ENCODE measurements at regions not wholly inside any gene's neighbourhood (a gene's known extent, or its start where the extent isn't known, plus 50 kb on each side); places are given as distances from the start of the nearest gene placed in this dataset.

DNA sequence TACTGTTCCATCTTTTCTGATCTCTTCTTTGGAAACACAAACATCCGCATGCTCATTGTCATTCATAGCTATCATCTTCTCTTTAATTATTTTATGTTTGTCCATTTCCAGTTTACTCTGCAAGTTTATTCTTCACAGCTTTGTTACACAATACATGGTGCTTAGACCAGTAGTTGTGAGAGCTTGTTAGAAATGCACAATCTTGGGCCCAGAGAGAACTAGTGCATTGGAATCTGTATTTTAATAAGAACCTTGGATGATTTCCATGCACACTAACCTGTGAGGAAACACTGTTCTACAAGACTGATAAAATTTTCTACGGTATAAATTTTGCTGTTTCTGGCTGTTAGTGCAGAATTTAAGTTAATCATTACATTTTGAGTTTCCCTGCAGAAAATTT is 59.3 kb upstream of the SLC2A13 start:
- H3K4me2 ChIP-seq (ENCODE audit: low read depth, low read length, poor library complexity, severe bottlenecking) = no peak overlapping the region
- no peaks in the 10 kb centered on the region for H3K79me2 ChIP-seq (ENCODE audit: insufficient read depth, low read length)
- H3K9ac ChIP-seq (ENCODE audit: low read length) = no peak overlapping the region
- no peak overlapping the region for H3K27ac ChIP-seq (ENCODE audit: low read depth, low read length)
- peaks cover 21% of the 10 kb centered on the region; the same call in 1 of the 2 replicates for H3K9me3 ChIP-seq (ENCODE audit: insufficient read depth, low read length)
- no peaks in the 10 kb centered on the region for H3K27me3 ChIP-seq (ENCODE audit: low read length)
- no peaks in the 10 kb centered on the region for H3K9me2 ChIP-seq (replicated peaks; ENCODE audit: insufficient read depth, low read length)
- no peak overlapping the region for H2AFZ ChIP-seq (ENCODE audit: low read depth, low read length, severe bottlenecking)
- no peak for TF ChIP-seq EZH2phosphoT487 (conservative IDR thresholded peaks at IDR 0.05; ENCODE audit: low read length)
- TF ChIP-seq, protein P1, sequence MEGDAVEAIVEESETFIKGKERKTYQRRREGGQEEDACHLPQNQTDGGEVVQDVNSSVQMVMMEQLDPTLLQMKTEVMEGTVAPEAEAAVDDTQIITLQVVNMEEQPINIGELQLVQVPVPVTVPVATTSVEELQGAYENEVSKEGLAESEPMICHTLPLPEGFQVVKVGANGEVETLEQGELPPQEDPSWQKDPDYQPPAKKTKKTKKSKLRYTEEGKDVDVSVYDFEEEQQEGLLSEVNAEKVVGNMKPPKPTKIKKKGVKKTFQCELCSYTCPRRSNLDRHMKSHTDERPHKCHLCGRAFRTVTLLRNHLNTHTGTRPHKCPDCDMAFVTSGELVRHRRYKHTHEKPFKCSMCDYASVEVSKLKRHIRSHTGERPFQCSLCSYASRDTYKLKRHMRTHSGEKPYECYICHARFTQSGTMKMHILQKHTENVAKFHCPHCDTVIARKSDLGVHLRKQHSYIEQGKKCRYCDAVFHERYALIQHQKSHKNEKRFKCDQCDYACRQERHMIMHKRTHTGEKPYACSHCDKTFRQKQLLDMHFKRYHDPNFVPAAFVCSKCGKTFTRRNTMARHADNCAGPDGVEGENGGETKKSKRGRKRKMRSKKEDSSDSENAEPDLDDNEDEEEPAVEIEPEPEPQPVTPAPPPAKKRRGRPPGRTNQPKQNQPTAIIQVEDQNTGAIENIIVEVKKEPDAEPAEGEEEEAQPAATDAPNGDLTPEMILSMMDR (IDR thresholded peaks at IDR 0.05; ENCODE audit: insufficient read depth, low read length, poor library complexity, severe bottlenecking) = no peak
- H3F3A ChIP-seq (ENCODE audit: insufficient read depth) = no peaks in the 10 kb centered on the region
- 0 out of 2 replicates have a peak, but pooled peaks cover 3% of the 10 kb centered on the region for H3K36me3 ChIP-seq (ENCODE audit: low read length)
- no peak overlapping the region for H3K4me3 ChIP-seq (ENCODE audit: insufficient read depth, low read length, poor library complexity, severe bottlenecking)
- H4K20me1 ChIP-seq (ENCODE audit: low read depth, low read length) = no peaks in the 10 kb centered on the region

DNA sequence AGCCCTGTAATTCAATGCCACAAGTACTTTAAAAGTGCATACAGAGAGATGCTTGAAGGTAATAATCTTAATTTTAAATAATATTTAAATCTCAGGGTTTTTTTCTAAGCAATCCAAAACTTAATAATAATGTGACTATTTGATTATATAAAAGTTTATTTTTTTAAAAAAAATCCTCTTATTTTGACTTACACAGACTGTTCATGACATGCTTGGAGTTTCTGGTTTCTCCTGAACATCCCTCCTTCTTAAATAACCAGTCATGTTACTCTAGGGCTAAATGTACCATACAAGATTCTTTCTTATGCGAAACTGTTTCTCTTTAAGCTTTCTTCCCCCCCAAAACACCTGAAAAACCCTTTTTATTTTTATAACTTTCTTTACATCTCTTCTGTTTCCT is 58.2 kb upstream of the SLC2A13 start:
- H3K79me2 ChIP-seq (ENCODE audit: insufficient read depth, low read length) = no peaks in the 10 kb centered on the region
- TF ChIP-seq, protein P1 (IDR thresholded peaks at IDR 0.05; ENCODE audit: insufficient read depth, low read length, poor library complexity, severe bottlenecking) = no peak
- no peak for TF ChIP-seq EZH2phosphoT487 (conservative IDR thresholded peaks at IDR 0.05; ENCODE audit: low read length)
- H3K9me2 ChIP-seq (replicated peaks; ENCODE audit: insufficient read depth, low read length) = no peaks in the 10 kb centered on the region
- no peak overlapping the region for H3K9ac ChIP-seq (ENCODE audit: low read length)
- H3K4me3 ChIP-seq (ENCODE audit: insufficient read depth, low read length, poor library complexity, severe bottlenecking) = no peak overlapping the region
- H2AFZ ChIP-seq (ENCODE audit: low read depth, low read length, severe bottlenecking) = no peak overlapping the region
- no peaks in the 10 kb centered on the region for H3F3A ChIP-seq (ENCODE audit: insufficient read depth)
- H3K27ac ChIP-seq (ENCODE audit: low read depth, low read length) = no peak overlapping the region
- no peak overlapping the region for H3K4me2 ChIP-seq (ENCODE audit: low read depth, low read length, poor library complexity, severe bottlenecking)
- H4K20me1 ChIP-seq (ENCODE audit: low read depth, low read length) = no peaks in the 10 kb centered on the region
- H3K9me3 ChIP-seq (ENCODE audit: insufficient read depth, low read length) = peaks cover 21% of the 10 kb centered on the region; the same call in 1 of the 2 replicates
- no peaks in the 10 kb centered on the region for H3K27me3 ChIP-seq (ENCODE audit: low read length)
- 0 out of 2 replicates have a peak, but pooled peaks cover 3% of the 10 kb centered on the region for H3K36me3 ChIP-seq (ENCODE audit: low read length)

DNA sequence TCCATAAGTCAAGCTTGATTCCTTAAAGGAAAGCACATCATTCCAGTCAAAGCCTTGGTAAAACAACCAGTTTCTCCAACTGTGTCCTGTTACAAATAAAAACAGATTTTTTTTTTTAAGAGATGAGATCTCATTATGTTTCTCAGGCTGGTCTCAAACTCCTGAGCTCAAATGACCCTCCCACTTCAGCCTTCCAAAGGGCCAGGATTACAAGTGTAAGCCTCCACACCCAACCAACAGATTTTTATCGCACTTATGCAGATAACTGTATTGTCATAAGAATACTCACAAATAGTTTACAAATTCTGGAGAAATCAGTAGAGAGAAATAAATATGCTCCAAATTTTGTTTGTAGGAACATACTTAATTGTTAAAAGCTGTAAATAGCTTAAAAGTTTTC is 56.2 kb upstream of the SLC2A13 start:
- Histone ChIP-seq H3K79me2 (ENCODE audit: insufficient read depth, low read length) (no peaks in the 10 kb centered on the region), H3K9ac (ENCODE audit: low read length) (no peak overlapping the region), H3K27ac (ENCODE audit: low read depth, low read length) (no peak overlapping the region), H3K9me2 (replicated peaks; ENCODE audit: insufficient read depth, low read length) (no peaks in the 10 kb centered on the region), H3K9me3 (ENCODE audit: insufficient read depth, low read length) (peaks cover 21% of the 10 kb centered on the region; the same call in 1 of the 2 replicates), H3K4me2 (ENCODE audit: low read depth, low read length, poor library complexity, severe bottlenecking) (no peak overlapping the region), H3K36me3 (ENCODE audit: low read length) (no peaks in the 10 kb centered on the region), H4K20me1 (ENCODE audit: low read depth, low read length) (no peaks in the 10 kb centered on the region), H3F3A (ENCODE audit: insufficient read depth) (no peaks in the 10 kb centered on the region), H3K4me3 (ENCODE audit: insufficient read depth, low read length, poor library complexity, severe bottlenecking) (no peak overlapping the region), H2AFZ (ENCODE audit: low read depth, low read length, severe bottlenecking) (no peak overlapping the region), H3K27me3 (ENCODE audit: low read length) (no peaks in the 10 kb centered on the region)
- TF ChIP-seq, protein P1 (IDR thresholded peaks at IDR 0.05; ENCODE audit: insufficient read depth, low read length, poor library complexity, severe bottlenecking) = no peak
- no peak for TF ChIP-seq EZH2phosphoT487 (conservative IDR thresholded peaks at IDR 0.05; ENCODE audit: low read length)

All from SU-DHL-6 (cell line).